DOHH2 (cell line): ENCODE measurements at regions not wholly inside any gene's neighbourhood (a gene's known extent, or its start where the extent isn't known, plus 50 kb on each side); places are given as distances from the start of the nearest gene placed in this dataset.

Experiments used
- H3F3A ChIP-seq: fragments of 200-600 bp; sonication (generic), shearing (Covaris generic); 2 replicates; pipeline ENCODE4 v1.6.0; 2016; ENCODE audit warnings: antibody characterized with exemption, mild to moderate bottlenecking; ENCODE audit not compliant: control insufficient read depth, insufficient read depth
- H3K27ac ChIP-seq: fragments of 200-600 bp; sonication (generic); 2 replicates; pipeline ENCODE4 v1.5.1; 2014; ENCODE audit warnings: low read depth, mild to moderate bottlenecking, low read length, moderate library complexity
- H3K27me3 ChIP-seq: fragments of 200-600 bp; sonication (generic); 2 replicates; pipeline ENCODE4 v1.6.1; 2014; ENCODE audit warnings: mild to moderate bottlenecking, low read length, mixed read lengths; ENCODE audit not compliant: control insufficient read depth
- H3K36me3 ChIP-seq: fragments of 200-600 bp; sonication (generic); 2 replicates; pipeline ENCODE4 v1.6.1; 2014; ENCODE audit warnings: mild to moderate bottlenecking, low read length, moderate library complexity, mixed read lengths; ENCODE audit not compliant: control insufficient read depth
- H3K4me1 ChIP-seq: fragments of 200-600 bp; sonication (generic); 2 replicates; pipeline ENCODE4 v1.6.1; 2014; ENCODE audit warnings: mild to moderate bottlenecking, low read length, mixed read lengths; ENCODE audit not compliant: control insufficient read depth
- H3K4me2 ChIP-seq: fragments of 200-600 bp; sonication (generic); 2 replicates; pipeline ENCODE4 v1.6.0; 2014; ENCODE audit warnings: mild to moderate bottlenecking, low read length, moderate library complexity
- H3K4me3 ChIP-seq: fragments of 200-600 bp; sonication (generic); 2 replicates; pipeline ENCODE4 v1.5.1; 2014; ENCODE audit warnings: mild to moderate bottlenecking, low read length, mixed read lengths
- H3K79me2 ChIP-seq: fragments of 200-600 bp; sonication (generic); 2 replicates; pipeline ENCODE4 v1.6.1; 2014; ENCODE audit warnings: mild to moderate bottlenecking, low read length, mixed read lengths; ENCODE audit not compliant: control insufficient read depth
- H3K9me2 ChIP-seq: fragments of 200-600 bp; sonication (generic); replicated peaks from 2 replicates; pipeline ENCODE4 v1.6.1; 2014; ENCODE audit warnings: mild to moderate bottlenecking, low read length, mixed read lengths; ENCODE audit not compliant: control insufficient read depth
- H3K9me3 ChIP-seq: fragments of 200-600 bp; sonication (generic); 2 replicates; pipeline ENCODE4 v1.6.1; 2014; ENCODE audit warnings: antibody characterized with exemption, low read length, mixed read lengths; ENCODE audit not compliant: control insufficient read depth, insufficient read depth
- H4K20me1 ChIP-seq: fragments of 200-600 bp; sonication (generic); 2 replicates; pipeline ENCODE4 v1.6.0; 2014; ENCODE audit warnings: low read depth, mild to moderate bottlenecking, antibody characterized with exemption, low read length, moderate library complexity; ENCODE audit not compliant: control insufficient read depth, insufficient read depth
- EZH2phosphoT487 ChIP-seq: fragments of 200-600 bp; sonication (generic); IDR thresholded peaks from 2 replicates; pipeline ENCODE4 v1.6.1; 2017; ENCODE audit warnings: borderline replicate concordance, mild to moderate bottlenecking, antibody characterized with exemption, low read length, moderate library complexity, mixed read lengths
- TF ChIP-seq, protein P1 (sequence below): fragments of 200-600 bp; sonication (generic); IDR thresholded peaks from one replicate; pipeline ENCODE4 v1.5.1; 2014; ENCODE audit warnings: antibody characterized with exemption, mild to moderate bottlenecking, low read depth, low read length; ENCODE audit not compliant: poor library complexity, severe bottlenecking

DNA sequence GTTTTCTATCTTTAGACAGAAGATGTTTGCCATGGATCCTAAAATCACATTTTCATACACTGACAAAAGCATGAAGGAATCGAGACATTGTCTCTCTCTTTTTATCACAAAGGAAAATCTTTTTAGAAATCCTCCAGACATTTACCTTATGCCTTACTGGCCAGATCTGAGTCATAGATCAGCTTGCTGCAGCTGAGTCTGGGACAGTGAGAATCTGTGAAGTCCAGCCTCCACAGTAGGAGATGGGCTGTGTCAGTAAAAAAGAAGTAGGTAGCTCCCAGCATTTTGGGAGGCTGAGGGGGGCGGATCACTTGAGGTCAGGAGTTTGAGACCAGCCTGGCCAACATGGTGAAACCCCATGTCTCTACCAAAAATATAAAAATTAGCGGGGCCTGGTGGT, 333.4 kb upstream of the ZNF462 start:
- no peaks in the 10 kb centered on the region for H3K4me1 ChIP-seq
- no peaks in the 10 kb centered on the region for H3K9me2 ChIP-seq
- H4K20me1 ChIP-seq = no peaks in the 10 kb centered on the region
- no peaks in the 10 kb centered on the region for H3K36me3 ChIP-seq
- no peak for TF ChIP-seq EZH2phosphoT487
- TF ChIP-seq, protein P1, sequence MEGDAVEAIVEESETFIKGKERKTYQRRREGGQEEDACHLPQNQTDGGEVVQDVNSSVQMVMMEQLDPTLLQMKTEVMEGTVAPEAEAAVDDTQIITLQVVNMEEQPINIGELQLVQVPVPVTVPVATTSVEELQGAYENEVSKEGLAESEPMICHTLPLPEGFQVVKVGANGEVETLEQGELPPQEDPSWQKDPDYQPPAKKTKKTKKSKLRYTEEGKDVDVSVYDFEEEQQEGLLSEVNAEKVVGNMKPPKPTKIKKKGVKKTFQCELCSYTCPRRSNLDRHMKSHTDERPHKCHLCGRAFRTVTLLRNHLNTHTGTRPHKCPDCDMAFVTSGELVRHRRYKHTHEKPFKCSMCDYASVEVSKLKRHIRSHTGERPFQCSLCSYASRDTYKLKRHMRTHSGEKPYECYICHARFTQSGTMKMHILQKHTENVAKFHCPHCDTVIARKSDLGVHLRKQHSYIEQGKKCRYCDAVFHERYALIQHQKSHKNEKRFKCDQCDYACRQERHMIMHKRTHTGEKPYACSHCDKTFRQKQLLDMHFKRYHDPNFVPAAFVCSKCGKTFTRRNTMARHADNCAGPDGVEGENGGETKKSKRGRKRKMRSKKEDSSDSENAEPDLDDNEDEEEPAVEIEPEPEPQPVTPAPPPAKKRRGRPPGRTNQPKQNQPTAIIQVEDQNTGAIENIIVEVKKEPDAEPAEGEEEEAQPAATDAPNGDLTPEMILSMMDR = no peak
- H3K79me2 ChIP-seq = no peaks in the 10 kb centered on the region
- no peak overlapping the region for H3K27ac ChIP-seq
- no peaks in the 10 kb centered on the region for H3K9me3 ChIP-seq
- H3K4me3 ChIP-seq = no peak overlapping the region
- H3K27me3 ChIP-seq = no peaks in the 10 kb centered on the region
- no peaks in the 10 kb centered on the region for H3F3A ChIP-seq
- no peak overlapping the region for H3K4me2 ChIP-seq

DNA sequence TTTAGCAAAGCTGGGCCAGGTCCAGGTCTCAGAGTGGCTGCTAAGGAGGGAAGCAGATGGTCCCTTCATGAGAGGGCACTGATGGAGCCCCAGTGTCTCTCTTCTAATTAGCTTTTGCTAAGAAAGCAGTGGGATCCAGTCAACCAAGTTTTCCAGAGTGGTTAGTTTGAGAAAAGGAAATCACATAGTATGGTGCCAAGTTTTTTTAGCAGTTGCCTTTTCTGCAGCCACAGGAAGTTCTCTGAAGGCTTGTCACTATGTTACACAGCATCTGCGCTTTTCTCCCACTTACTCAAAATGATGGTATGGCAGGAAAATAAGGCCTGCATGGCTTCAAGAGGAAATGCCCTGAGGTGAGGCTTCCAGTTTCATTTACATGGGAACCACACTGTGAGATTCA, 331.5 kb upstream of the ZNF462 start:
- Histone ChIP-seq H3F3A (no peaks in the 10 kb centered on the region), H3K9me2 (no peaks in the 10 kb centered on the region), H3K27me3 (no peaks in the 10 kb centered on the region), H3K79me2 (no peaks in the 10 kb centered on the region), H3K9me3 (no peaks in the 10 kb centered on the region), H3K36me3 (no peaks in the 10 kb centered on the region), H3K4me2 (no peak overlapping the region), H3K27ac (no peak overlapping the region), H4K20me1 (no peaks in the 10 kb centered on the region), H3K4me1 (no peaks in the 10 kb centered on the region), H3K4me3 (no peak overlapping the region)
- TF ChIP-seq, protein P1 = no peak
- TF ChIP-seq EZH2phosphoT487 = no peak

DNA sequence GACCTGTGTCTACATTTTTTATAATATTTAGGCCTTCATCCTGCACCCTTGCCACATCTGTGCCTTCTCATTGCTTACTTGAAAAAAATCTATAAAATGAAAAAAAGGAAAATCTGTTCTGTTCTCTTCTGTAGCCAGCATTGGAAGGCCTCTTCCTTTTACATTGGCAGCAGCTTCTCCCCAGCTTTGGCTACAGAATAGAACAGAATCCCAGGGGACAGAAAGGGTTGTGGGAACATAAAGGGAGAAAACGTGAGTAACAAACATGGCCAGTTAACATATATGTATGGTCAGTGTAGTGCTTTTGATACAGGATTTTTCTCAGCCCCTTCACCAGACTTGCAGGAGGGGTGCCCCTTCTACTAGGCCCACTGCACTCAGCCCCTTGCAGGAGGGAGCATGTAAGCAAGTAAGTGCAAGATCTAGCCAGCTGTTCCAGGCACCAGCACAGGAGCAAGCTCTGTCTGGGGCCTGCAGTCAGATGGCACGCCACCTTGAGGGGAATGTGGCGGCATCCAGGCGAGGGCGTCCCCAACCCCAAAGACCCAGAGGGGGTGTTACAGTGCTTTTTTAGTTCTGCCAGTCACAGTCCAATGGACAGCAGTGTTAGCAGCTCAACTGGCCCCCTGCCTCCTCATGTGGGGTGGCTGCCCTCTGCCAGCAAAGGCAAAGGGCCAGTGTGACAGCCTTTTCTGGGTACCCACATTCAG, 330.5 kb upstream of the ZNF462 start:
- H3K79me2 ChIP-seq = no peaks in the 10 kb centered on the region
- no peak overlapping the region for H3K4me3 ChIP-seq
- no peak overlapping the region for H3K27ac ChIP-seq
- TF ChIP-seq, protein P1 = no peak
- no peak for TF ChIP-seq EZH2phosphoT487
- H3K27me3 ChIP-seq = no peaks in the 10 kb centered on the region
- H3K4me1 ChIP-seq = no peaks in the 10 kb centered on the region
- H3K4me2 ChIP-seq = no peak overlapping the region
- no peaks in the 10 kb centered on the region for H3K36me3 ChIP-seq
- no peaks in the 10 kb centered on the region for H3F3A ChIP-seq
- no peaks in the 10 kb centered on the region for H3K9me2 ChIP-seq
- no peaks in the 10 kb centered on the region for H3K9me3 ChIP-seq
- no peaks in the 10 kb centered on the region for H4K20me1 ChIP-seq
